ENCODE measurements at regions not wholly inside any gene's neighbourhood (a gene's known extent, or its start where the extent isn't known, plus 50 kb on each side); places are given as distances from the start of the nearest gene placed in this dataset.

GRCh38 chr20:7601431-7601830 lies 338.8 kb downstream of the HAO1 start:
- intact Hi-C loops (cut with DNase I, micrococcal nuclease) = no loop called here
- DNase-seq = no peak
- Histone ChIP-seq H3K4me3 (no peak overlapping the region), H3K4me1 (ENCODE audit: low read depth) (no peaks in the 10 kb centered on the region), H3K9me3 (no peaks in the 10 kb centered on the region), H3K36me3 (ENCODE audit: low read depth) (no peaks in the 10 kb centered on the region)
- TF ChIP-seq CTCF (IDR thresholded peaks at IDR 0.05) = no peak
- ATAC-seq = no peak

GRCh38 chr20:7606941-7607340 lies 333.3 kb downstream of the HAO1 start:
- TF ChIP-seq CTCF (IDR thresholded peaks at IDR 0.05) = no peak
- Histone ChIP-seq H3K4me1 (ENCODE audit: low read depth) (no peaks in the 10 kb centered on the region), H3K9me3 (no peaks in the 10 kb centered on the region), H3K4me3 (no peak overlapping the region), H3K36me3 (ENCODE audit: low read depth) (no peaks in the 10 kb centered on the region)
- intact Hi-C loops (cut with DNase I, micrococcal nuclease) = no loop called here
- no peak for ATAC-seq
- no peak for DNase-seq

GRCh38 chr20:7608250-7608649 lies 332.0 kb downstream of the HAO1 start:
- Histone ChIP-seq H3K9me3 (no peaks in the 10 kb centered on the region), H3K4me1 (ENCODE audit: low read depth) (no peaks in the 10 kb centered on the region), H3K36me3 (ENCODE audit: low read depth) (no peaks in the 10 kb centered on the region), H3K4me3 (no peak overlapping the region)
- TF ChIP-seq CTCF (IDR thresholded peaks at IDR 0.05) = no peak
- DNase-seq (no peak), ATAC-seq (no peak)
- intact Hi-C loops (cut with DNase I, micrococcal nuclease) = no loop called here

GRCh38 chr20:7609251-7609650 lies 331.0 kb downstream of the HAO1 start:
- TF ChIP-seq CTCF (IDR thresholded peaks at IDR 0.05) = no peak
- ATAC-seq = no peak
- DNase-seq = no peak
- intact Hi-C loops (cut with DNase I, micrococcal nuclease) = no loop called here
- no peak overlapping the region for H3K4me3 ChIP-seq
- no peaks in the 10 kb centered on the region for H3K4me1 ChIP-seq (ENCODE audit: low read depth)
- H3K9me3 ChIP-seq = no peaks in the 10 kb centered on the region
- no peaks in the 10 kb centered on the region for H3K36me3 ChIP-seq (ENCODE audit: low read depth)

GRCh38 chr20:7610681-7611080 lies 329.6 kb downstream of the HAO1 start:
- TF ChIP-seq CTCF (IDR thresholded peaks at IDR 0.05) = no peak
- Histone ChIP-seq H3K4me1 (ENCODE audit: low read depth) (no peaks in the 10 kb centered on the region), H3K4me3 (no peak overlapping the region), H3K9me3 (no peaks in the 10 kb centered on the region), H3K36me3 (ENCODE audit: low read depth) (no peaks in the 10 kb centered on the region)
- DNase-seq = no peak
- intact Hi-C loops (cut with DNase I, micrococcal nuclease) = no loop called here
- ATAC-seq = no peak

GRCh38 chr20:7617797-7618196 lies 322.5 kb downstream of the HAO1 start:
- DNase-seq (no peak), ATAC-seq (no peak)
- no peak overlapping the region for H3K4me3 ChIP-seq
- no peak for TF ChIP-seq CTCF (IDR thresholded peaks at IDR 0.05)
- H3K9me3 ChIP-seq = peaks cover 12% of the 10 kb centered on the region
- intact Hi-C loops (cut with DNase I, micrococcal nuclease) = no loop called here
- H3K4me1 ChIP-seq (ENCODE audit: low read depth) = no peaks in the 10 kb centered on the region
- H3K36me3 ChIP-seq (ENCODE audit: low read depth) = no peaks in the 10 kb centered on the region
